WTC11 (cell line): ENCODE measurements at regions not wholly inside any gene's neighbourhood (a gene's known extent, or its start where the extent isn't known, plus 50 kb on each side); places are given as distances from the start of the nearest gene placed in this dataset.

ENCODE experiments used
- ATAC-seq: fragments of 200-7000 bp; cut with Tn5 transposase; 2 replicates; pipeline ENCODE4 v1.10.0; 2021; ENCODE audit warnings: mild to moderate bottlenecking, moderate library complexity
- CTCF ChIA-PET: fragments of 300-600 bp; sonication (Branson Sonifier 250); formaldehyde crosslinking; loops from one replicate; lab custom pipeline; 2021; ENCODE audit warnings: antibody characterized with exemption; lab: Charles Lee
- POLR2A ChIA-PET: fragments of 350-600 bp; sonication (Branson Sonifier 250); formaldehyde crosslinking; loops from one replicate; lab custom pipeline; 2021; ENCODE audit warnings: antibody characterized with exemption; lab: Charles Lee
- DNase-seq: peaks from one replicate; pipeline ENCODE4 v3.0.0; 2021; ENCODE audit warnings: low spot score
- H3K27ac Mint-ChIP-seq: 2 replicates; pipeline ENCODE4 v1.8.0; 2021; ENCODE audit warnings: mixed read lengths
- H3K27me3 Mint-ChIP-seq: 2 replicates; pipeline ENCODE4 v1.8.0; 2021; ENCODE audit warnings: low read depth, mild to moderate bottlenecking, moderate library complexity, mixed read lengths
- H3K36me3 Mint-ChIP-seq: 2 replicates; pipeline ENCODE4 v1.8.0; 2021; ENCODE audit warnings: mixed read lengths
- H3K4me1 Mint-ChIP-seq: 2 replicates; pipeline ENCODE4 v1.8.0; 2022; ENCODE audit warnings: mixed read lengths
- H3K4me3 Mint-ChIP-seq: 2 replicates; pipeline ENCODE4 v1.8.0; 2021; ENCODE audit warnings: mild to moderate bottlenecking, moderate library complexity, mixed read lengths
- H3K9me3 Mint-ChIP-seq: 2 replicates; pipeline ENCODE4 v1.8.0; 2021; ENCODE audit warnings: mixed read lengths
- ATF1 ChIP-seq: sonication (generic); formaldehyde crosslinking; IDR thresholded peaks from 2 replicates; pipeline ENCODE4 v1.8.1; 2023; ENCODE audit warnings: mild to moderate bottlenecking, moderate library complexity, missing genetic modification reagents
- FOXK1 ChIP-seq: sonication (generic); formaldehyde crosslinking; IDR thresholded peaks from 2 replicates; pipeline ENCODE4 v1.8.0; 2022; ENCODE audit warnings: mild to moderate bottlenecking, moderate library complexity, missing genetic modification reagents
- FOXP1 ChIP-seq: sonication (generic); formaldehyde crosslinking; IDR thresholded peaks from 2 replicates; pipeline ENCODE4 v1.8.0; 2022; ENCODE audit warnings: missing genetic modification reagents, mild to moderate bottlenecking, moderate library complexity, borderline replicate concordance
- JUN ChIP-seq: sonication (generic); formaldehyde crosslinking; IDR thresholded peaks from 2 replicates; pipeline ENCODE4 v1.8.0; 2023; ENCODE audit warnings: mild to moderate bottlenecking, missing genetic modification reagents
- MYBL2 ChIP-seq: sonication (generic); formaldehyde crosslinking; IDR thresholded peaks from 2 replicates; pipeline ENCODE4 v1.8.1; 2023; ENCODE audit warnings: mild to moderate bottlenecking, moderate library complexity, missing genetic modification reagents
- NFE2L1 ChIP-seq: sonication (generic); formaldehyde crosslinking; IDR thresholded peaks from 2 replicates; pipeline ENCODE4 v1.8.1; 2023; ENCODE audit warnings: missing genetic modification reagents
- NFYB ChIP-seq: sonication (generic); formaldehyde crosslinking; conservative IDR thresholded peaks from 2 replicates; pipeline ENCODE4 v1.8.0; 2022; ENCODE audit warnings: low read depth, missing genetic modification reagents
- NR3C1 ChIP-seq: sonication (generic); formaldehyde crosslinking; conservative IDR thresholded peaks from 2 replicates; pipeline ENCODE4 v1.8.1; 2023; ENCODE audit warnings: low read depth, mild to moderate bottlenecking, missing genetic modification reagents
- RELA ChIP-seq: sonication (generic); formaldehyde crosslinking; IDR thresholded peaks from 2 replicates; pipeline ENCODE4 v1.8.1; 2022; ENCODE audit warnings: missing genetic modification reagents, mild to moderate bottlenecking, borderline replicate concordance
- SMAD3 ChIP-seq: sonication (generic); formaldehyde crosslinking; IDR thresholded peaks from 2 replicates; pipeline ENCODE4 v1.8.0; 2022; ENCODE audit warnings: missing genetic modification reagents, mild to moderate bottlenecking, borderline replicate concordance
- TCF7 ChIP-seq: sonication (generic); formaldehyde crosslinking; IDR thresholded peaks from 2 replicates; pipeline ENCODE4 v1.8.0; 2022; ENCODE audit warnings: mild to moderate bottlenecking, low read depth, missing genetic modification reagents, moderate library complexity
- TEAD4 ChIP-seq: sonication (generic); formaldehyde crosslinking; IDR thresholded peaks from 2 replicates; pipeline ENCODE4 v1.8.0; 2022; ENCODE audit warnings: mild to moderate bottlenecking, missing genetic modification reagents
- ZNF121 ChIP-seq: sonication (generic); formaldehyde crosslinking; IDR thresholded peaks from 2 replicates; pipeline ENCODE4 v1.8.0; 2023; ENCODE audit warnings: missing genetic modification reagents
- ZNF671 ChIP-seq: fragments of 250-450 bp; sonication (Bioruptor Pico); IDR thresholded peaks from 2 replicates; pipeline ENCODE4 v1.8.0; 2021; ENCODE audit warnings: mild to moderate bottlenecking
- TF ChIP-seq, protein P1 (sequence below): sonication (generic); formaldehyde crosslinking; IDR thresholded peaks from 2 replicates; pipeline ENCODE4 v1.8.0; 2022; ENCODE audit warnings: mild to moderate bottlenecking, missing genetic modification reagents
- TF ChIP-seq, protein P2 (sequence below): fragments of 250-450 bp; sonication (Bioruptor Pico); IDR thresholded peaks from 2 replicates; pipeline ENCODE4 v1.8.0; 2021; ENCODE audit warnings: mild to moderate bottlenecking
- TF ChIP-seq, protein P3 (sequence below): sonication (generic); formaldehyde crosslinking; IDR thresholded peaks from 2 replicates; pipeline ENCODE4 v1.8.1; 2022; ENCODE audit warnings: low read depth, mild to moderate bottlenecking, moderate library complexity, missing genetic modification reagents, borderline replicate concordance
- TF ChIP-seq, protein P4 (sequence below): fragments of 250-450 bp; sonication (Bioruptor Pico); IDR thresholded peaks from 2 replicates; pipeline ENCODE4 v1.9.0; 2021; ENCODE audit warnings: mild to moderate bottlenecking, borderline replicate concordance
- TF ChIP-seq, protein P5 (sequence below): fragments of 250-450 bp; sonication (Bioruptor Pico); IDR thresholded peaks from 2 replicates; pipeline ENCODE4 v1.9.0; 2021; ENCODE audit warnings: mild to moderate bottlenecking
- TF ChIP-seq, protein P6 (sequence below): sonication (generic); formaldehyde crosslinking; IDR thresholded peaks from 2 replicates; pipeline ENCODE4 v1.8.1; 2022; ENCODE audit warnings: low read depth, missing genetic modification reagents, borderline replicate concordance

DNA sequence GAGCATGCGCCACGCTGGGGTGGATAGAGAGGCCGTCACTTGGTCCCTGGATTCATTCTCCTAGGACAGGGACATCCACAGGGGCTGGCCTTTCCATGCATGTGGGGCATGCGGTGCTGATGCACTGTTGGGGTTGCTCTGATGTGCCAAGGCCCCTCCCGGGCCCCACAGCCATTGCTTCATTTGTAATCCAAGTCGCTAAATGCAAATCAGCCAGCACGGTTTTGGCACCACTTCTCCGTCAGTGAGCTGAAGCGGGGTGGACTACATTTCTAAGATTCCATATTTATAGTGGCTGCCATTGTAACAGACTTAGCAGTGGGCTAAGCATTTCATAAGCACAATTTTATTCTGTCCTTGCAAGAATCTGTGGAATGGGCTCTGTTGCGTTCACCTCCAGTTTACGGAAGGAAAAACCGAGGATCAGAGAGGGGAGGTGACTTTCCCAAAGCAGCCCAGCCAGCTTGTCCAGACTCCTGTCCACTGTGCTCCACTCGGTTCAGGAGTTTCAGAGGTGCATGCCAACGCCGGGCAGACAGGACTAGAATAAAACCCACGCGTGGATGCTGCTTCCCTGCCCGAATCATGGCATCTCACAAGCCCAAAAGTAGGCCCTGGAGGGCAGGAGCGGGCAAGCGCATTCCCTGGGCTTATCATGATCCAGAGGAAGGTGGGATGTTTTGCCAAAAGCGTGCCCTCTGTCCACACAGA, 102.6 kb upstream of the COL5A1 start:
- H3K4me3 Mint-ChIP-seq: no peak overlapping the region
- no peak overlapping the region for H3K27ac Mint-ChIP-seq
- DNase-seq: no peak
- H3K9me3 Mint-ChIP-seq: peaks cover 8% of the 10 kb centered on the region
- ChIA-PET CTCF (no interaction called here), POLR2A (no interaction called here)
- no peaks in the 10 kb centered on the region for H3K36me3 Mint-ChIP-seq
- ATAC-seq: no peak
- no peaks in the 10 kb centered on the region for H3K27me3 Mint-ChIP-seq
- 0 out of 2 replicates have a peak, but pooled peaks cover 2% of the 10 kb centered on the region for H3K4me1 Mint-ChIP-seq
- TF ChIP-seq, protein P1, sequence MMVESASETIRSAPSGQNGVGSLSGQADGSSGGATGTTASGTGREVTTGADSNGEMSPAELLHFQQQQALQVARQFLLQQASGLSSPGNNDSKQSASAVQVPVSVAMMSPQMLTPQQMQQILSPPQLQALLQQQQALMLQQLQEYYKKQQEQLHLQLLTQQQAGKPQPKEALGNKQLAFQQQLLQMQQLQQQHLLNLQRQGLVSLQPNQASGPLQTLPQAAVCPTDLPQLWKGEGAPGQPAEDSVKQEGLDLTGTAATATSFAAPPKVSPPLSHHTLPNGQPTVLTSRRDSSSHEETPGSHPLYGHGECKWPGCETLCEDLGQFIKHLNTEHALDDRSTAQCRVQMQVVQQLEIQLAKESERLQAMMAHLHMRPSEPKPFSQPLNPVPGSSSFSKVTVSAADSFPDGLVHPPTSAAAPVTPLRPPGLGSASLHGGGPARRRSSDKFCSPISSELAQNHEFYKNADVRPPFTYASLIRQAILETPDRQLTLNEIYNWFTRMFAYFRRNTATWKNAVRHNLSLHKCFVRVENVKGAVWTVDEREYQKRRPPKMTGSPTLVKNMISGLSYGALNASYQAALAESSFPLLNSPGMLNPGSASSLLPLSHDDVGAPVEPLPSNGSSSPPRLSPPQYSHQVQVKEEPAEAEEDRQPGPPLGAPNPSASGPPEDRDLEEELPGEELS: no peak
- TF ChIP-seq, protein P2, sequence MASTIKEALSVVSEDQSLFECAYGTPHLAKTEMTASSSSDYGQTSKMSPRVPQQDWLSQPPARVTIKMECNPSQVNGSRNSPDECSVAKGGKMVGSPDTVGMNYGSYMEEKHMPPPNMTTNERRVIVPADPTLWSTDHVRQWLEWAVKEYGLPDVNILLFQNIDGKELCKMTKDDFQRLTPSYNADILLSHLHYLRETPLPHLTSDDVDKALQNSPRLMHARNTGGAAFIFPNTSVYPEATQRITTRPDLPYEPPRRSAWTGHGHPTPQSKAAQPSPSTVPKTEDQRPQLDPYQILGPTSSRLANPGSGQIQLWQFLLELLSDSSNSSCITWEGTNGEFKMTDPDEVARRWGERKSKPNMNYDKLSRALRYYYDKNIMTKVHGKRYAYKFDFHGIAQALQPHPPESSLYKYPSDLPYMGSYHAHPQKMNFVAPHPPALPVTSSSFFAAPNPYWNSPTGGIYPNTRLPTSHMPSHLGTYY: no peak
- no peak for TF ChIP-seq NFE2L1 (CRISPR knock-in tag)
- no peak for TF ChIP-seq ZNF671 (CRISPR knock-in tag)
- no peak for TF ChIP-seq FOXP1 (CRISPR knock-in tag)
- TF ChIP-seq ZNF121 (CRISPR knock-in tag): no peak
- TF ChIP-seq, protein P3, sequence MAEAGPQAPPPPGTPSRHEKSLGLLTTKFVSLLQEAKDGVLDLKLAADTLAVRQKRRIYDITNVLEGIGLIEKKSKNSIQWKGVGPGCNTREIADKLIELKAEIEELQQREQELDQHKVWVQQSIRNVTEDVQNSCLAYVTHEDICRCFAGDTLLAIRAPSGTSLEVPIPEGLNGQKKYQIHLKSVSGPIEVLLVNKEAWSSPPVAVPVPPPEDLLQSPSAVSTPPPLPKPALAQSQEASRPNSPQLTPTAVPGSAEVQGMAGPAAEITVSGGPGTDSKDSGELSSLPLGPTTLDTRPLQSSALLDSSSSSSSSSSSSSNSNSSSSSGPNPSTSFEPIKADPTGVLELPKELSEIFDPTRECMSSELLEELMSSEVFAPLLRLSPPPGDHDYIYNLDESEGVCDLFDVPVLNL (CRISPR knock-in tag): no peak
- TF ChIP-seq ATF1 (CRISPR knock-in tag): no peak
- TF ChIP-seq TEAD4: no peak
- no peak for TF ChIP-seq RELA

DNA sequence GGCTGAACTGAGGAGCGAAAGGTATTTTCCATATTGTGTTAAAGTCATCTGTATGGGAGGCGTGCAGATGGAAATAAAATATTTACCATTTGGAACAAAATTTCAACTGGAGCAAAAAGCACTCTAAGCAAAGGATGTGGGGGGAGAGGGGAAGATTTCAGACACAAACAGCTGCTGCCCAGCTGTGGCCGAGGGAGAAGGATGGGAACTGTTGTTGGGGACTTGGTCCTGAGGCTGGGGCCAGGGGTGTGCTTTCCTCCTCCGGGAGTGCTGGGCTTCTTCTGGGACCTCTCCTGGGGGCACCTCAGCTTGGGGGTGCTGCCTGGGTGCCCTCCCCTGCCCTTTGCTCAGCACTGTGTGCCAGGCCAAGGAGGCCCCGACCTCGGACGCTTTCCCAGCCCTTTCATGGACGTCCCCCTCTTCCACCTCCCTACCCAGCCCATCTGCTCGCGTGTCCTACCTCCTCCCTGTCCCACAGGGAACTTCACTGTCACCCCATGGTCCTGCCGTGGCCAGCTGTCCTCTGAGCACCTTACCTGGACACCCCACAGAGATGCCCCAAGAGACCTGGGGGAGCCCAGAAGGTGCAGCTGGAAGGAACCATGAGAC, 101.9 kb upstream of the COL5A1 start:
- POLR2A ChIA-PET: no interaction called here
- Mint-ChIP-seq H3K4me3 (no peak overlapping the region), H3K36me3 (no peaks in the 10 kb centered on the region), H3K9me3 (peaks cover 8% of the 10 kb centered on the region), H3K4me1 (peaks cover 9% of the 10 kb centered on the region), H3K27ac (no peak overlapping the region), H3K27me3 (no peaks in the 10 kb centered on the region)
- DNase-seq (no peak), ATAC-seq (no peak)
- CTCF ChIA-PET: no interaction called here
- TF ChIP-seq FOXK1 (no peak), JUN (CRISPR knock-in tag) (no peak), NFYB (CRISPR knock-in tag) (no peak), NR3C1 (CRISPR knock-in tag) (no peak), TCF7 (CRISPR knock-in tag) (no peak), SMAD3 (CRISPR knock-in tag) (no peak), MYBL2 (no peak)
- TF ChIP-seq, protein P4, sequence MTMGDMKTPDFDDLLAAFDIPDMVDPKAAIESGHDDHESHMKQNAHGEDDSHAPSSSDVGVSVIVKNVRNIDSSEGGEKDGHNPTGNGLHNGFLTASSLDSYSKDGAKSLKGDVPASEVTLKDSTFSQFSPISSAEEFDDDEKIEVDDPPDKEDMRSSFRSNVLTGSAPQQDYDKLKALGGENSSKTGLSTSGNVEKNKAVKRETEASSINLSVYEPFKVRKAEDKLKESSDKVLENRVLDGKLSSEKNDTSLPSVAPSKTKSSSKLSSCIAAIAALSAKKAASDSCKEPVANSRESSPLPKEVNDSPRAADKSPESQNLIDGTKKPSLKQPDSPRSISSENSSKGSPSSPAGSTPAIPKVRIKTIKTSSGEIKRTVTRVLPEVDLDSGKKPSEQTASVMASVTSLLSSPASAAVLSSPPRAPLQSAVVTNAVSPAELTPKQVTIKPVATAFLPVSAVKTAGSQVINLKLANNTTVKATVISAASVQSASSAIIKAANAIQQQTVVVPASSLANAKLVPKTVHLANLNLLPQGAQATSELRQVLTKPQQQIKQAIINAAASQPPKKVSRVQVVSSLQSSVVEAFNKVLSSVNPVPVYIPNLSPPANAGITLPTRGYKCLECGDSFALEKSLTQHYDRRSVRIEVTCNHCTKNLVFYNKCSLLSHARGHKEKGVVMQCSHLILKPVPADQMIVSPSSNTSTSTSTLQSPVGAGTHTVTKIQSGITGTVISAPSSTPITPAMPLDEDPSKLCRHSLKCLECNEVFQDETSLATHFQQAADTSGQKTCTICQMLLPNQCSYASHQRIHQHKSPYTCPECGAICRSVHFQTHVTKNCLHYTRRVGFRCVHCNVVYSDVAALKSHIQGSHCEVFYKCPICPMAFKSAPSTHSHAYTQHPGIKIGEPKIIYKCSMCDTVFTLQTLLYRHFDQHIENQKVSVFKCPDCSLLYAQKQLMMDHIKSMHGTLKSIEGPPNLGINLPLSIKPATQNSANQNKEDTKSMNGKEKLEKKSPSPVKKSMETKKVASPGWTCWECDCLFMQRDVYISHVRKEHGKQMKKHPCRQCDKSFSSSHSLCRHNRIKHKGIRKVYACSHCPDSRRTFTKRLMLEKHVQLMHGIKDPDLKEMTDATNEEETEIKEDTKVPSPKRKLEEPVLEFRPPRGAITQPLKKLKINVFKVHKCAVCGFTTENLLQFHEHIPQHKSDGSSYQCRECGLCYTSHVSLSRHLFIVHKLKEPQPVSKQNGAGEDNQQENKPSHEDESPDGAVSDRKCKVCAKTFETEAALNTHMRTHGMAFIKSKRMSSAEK (CRISPR knock-in tag): no peak
- TF ChIP-seq, protein P5, sequence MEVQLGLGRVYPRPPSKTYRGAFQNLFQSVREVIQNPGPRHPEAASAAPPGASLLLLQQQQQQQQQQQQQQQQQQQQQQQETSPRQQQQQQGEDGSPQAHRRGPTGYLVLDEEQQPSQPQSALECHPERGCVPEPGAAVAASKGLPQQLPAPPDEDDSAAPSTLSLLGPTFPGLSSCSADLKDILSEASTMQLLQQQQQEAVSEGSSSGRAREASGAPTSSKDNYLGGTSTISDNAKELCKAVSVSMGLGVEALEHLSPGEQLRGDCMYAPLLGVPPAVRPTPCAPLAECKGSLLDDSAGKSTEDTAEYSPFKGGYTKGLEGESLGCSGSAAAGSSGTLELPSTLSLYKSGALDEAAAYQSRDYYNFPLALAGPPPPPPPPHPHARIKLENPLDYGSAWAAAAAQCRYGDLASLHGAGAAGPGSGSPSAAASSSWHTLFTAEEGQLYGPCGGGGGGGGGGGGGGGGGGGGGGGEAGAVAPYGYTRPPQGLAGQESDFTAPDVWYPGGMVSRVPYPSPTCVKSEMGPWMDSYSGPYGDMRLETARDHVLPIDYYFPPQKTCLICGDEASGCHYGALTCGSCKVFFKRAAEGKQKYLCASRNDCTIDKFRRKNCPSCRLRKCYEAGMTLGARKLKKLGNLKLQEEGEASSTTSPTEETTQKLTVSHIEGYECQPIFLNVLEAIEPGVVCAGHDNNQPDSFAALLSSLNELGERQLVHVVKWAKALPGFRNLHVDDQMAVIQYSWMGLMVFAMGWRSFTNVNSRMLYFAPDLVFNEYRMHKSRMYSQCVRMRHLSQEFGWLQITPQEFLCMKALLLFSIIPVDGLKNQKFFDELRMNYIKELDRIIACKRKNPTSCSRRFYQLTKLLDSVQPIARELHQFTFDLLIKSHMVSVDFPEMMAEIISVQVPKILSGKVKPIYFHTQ (CRISPR knock-in tag): no peak
- TF ChIP-seq, protein P6, sequence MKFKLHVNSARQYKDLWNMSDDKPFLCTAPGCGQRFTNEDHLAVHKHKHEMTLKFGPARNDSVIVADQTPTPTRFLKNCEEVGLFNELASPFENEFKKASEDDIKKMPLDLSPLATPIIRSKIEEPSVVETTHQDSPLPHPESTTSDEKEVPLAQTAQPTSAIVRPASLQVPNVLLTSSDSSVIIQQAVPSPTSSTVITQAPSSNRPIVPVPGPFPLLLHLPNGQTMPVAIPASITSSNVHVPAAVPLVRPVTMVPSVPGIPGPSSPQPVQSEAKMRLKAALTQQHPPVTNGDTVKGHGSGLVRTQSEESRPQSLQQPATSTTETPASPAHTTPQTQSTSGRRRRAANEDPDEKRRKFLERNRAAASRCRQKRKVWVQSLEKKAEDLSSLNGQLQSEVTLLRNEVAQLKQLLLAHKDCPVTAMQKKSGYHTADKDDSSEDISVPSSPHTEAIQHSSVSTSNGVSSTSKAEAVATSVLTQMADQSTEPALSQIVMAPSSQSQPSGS (CRISPR knock-in tag): no peak
